IMR-90 (cell line): ENCODE measurements at regions not wholly inside any gene's neighbourhood (a gene's known extent, or its start where the extent isn't known, plus 50 kb on each side); places are given as distances from the start of the nearest gene placed in this dataset.

Experiments used
- ATAC-seq: fragments of 200-7000 bp; cut with Tn5 transposase; 2 replicates; pipeline ENCODE4 v1.9.1; 2020; ENCODE audit warnings: low read depth, mild to moderate bottlenecking, moderate library complexity
- BruUV-seq: library from RNA; stranded (reverse); fragments of 400-500 nt; replicated peaks from 2 replicates; lab custom pipeline; 2021; lab: Mats Ljungman, UMichigan
- CTCF ChIA-PET: fragments of 300-600 bp; formaldehyde crosslinking; extraction: SDS; loops from one replicate; lab custom pipeline; 2021; ENCODE audit warnings: antibody characterized with exemption; lab: Yijun Ruan, JAX
- POLR2A ChIA-PET: fragments of 300-600 bp; sonication (Branson Sonifier 250); formaldehyde crosslinking; loops from one replicate; lab custom pipeline; 2022; ENCODE audit warnings: antibody characterized with exemption; ENCODE audit not compliant: unreplicated experiment; lab: Charles Lee
- DNase-seq: peaks from one replicate; pipeline ENCODE4 v3.0.0; 2013
- H2AFZ ChIP-seq: replicated peaks from 2 replicates; pipeline ENCODE3; 2013; ENCODE audit warnings: low read length, mild to moderate bottlenecking; ENCODE audit not compliant: poor library complexity
- H2AK5ac ChIP-seq: 2 replicates; pipeline ENCODE4 v1.6.1; 2013; ENCODE audit warnings: low read depth, low read length, inconsistent platforms
- H2AK9ac ChIP-seq: replicated peaks from 2 replicates; pipeline ENCODE3; 2013; ENCODE audit warnings: mild to moderate bottlenecking, low read depth, low read length, moderate library complexity; ENCODE audit not compliant: poor library complexity
- H2BK120ac ChIP-seq: 2 replicates; pipeline ENCODE4 v1.6.1; 2013; ENCODE audit warnings: low read depth, low read length, inconsistent platforms
- H2BK15ac ChIP-seq: 3 replicates; pipeline ENCODE4 v1.6.1; 2013; ENCODE audit warnings: low read depth, low read length, inconsistent platforms
- H2BK20ac ChIP-seq: 2 replicates; pipeline ENCODE4 v1.6.1; 2013; ENCODE audit warnings: low read depth, mild to moderate bottlenecking, inconsistent platforms, low read length, moderate library complexity
- H2BK5ac ChIP-seq: 2 replicates; pipeline ENCODE4 v1.6.1; 2013; ENCODE audit warnings: mild to moderate bottlenecking, low read depth, low read length, inconsistent platforms; ENCODE audit not compliant: poor library complexity, severe bottlenecking
- H3K14ac ChIP-seq: replicated peaks from 2 replicates; pipeline ENCODE4 v1.6.1; 2013; ENCODE audit warnings: low read depth, low read length, inconsistent platforms
- H3K18ac ChIP-seq: 2 replicates; pipeline ENCODE4 v1.6.1; 2013; ENCODE audit warnings: low read depth, low read length, control low read depth
- H3K23ac ChIP-seq: 2 replicates; pipeline ENCODE4 v1.6.1; 2013; ENCODE audit warnings: low read depth, low read length, inconsistent platforms
- H3K27ac ChIP-seq: 2 replicates; pipeline ENCODE4 v1.5.1; 2013; ENCODE audit warnings: mild to moderate bottlenecking, control low read depth, low read length; ENCODE audit not compliant: insufficient read depth
- H3K27me3 ChIP-seq: 2 replicates; pipeline ENCODE4 v1.6.1; 2013; ENCODE audit warnings: low read length; ENCODE audit not compliant: control insufficient read depth, insufficient read depth
- H3K36me3 ChIP-seq: 2 replicates; pipeline ENCODE4 v1.6.1; 2013; ENCODE audit warnings: low read length, mixed read lengths; ENCODE audit not compliant: control insufficient read depth, insufficient read depth
- H3K4ac ChIP-seq: 2 replicates; pipeline ENCODE4 v1.6.1; 2013; ENCODE audit warnings: low read depth, low read length, inconsistent platforms
- H3K4me1 ChIP-seq: 2 replicates; pipeline ENCODE4 v1.6.1; 2013; ENCODE audit warnings: low read length, mixed read lengths; ENCODE audit not compliant: control insufficient read depth, insufficient read depth
- H3K4me2 ChIP-seq: 2 replicates; pipeline ENCODE4 v1.6.1; 2013; ENCODE audit warnings: low read depth, mild to moderate bottlenecking, control low read depth, low read length, moderate library complexity
- H3K4me3 ChIP-seq: 2 replicates; pipeline ENCODE4 v1.5.1; 2013; ENCODE audit warnings: low read depth, mild to moderate bottlenecking, control low read depth, low read length, moderate library complexity; ENCODE audit not compliant: insufficient read depth
- H3K56ac ChIP-seq: 2 replicates; pipeline ENCODE4 v1.6.1; 2013; ENCODE audit warnings: low read length, inconsistent platforms; ENCODE audit not compliant: insufficient read depth; ENCODE audit errors: extremely low read depth
- H3K79me1 ChIP-seq, 2 experiments: 2 replicates each; pipeline ENCODE4 v1.6.1; 2013; ENCODE audit warnings: low read length in 2 of 2, inconsistent platforms in 1 of 2, low read depth in 1 of 2
- H3K9ac ChIP-seq: 2 replicates; pipeline ENCODE4 v1.6.1; 2013; ENCODE audit warnings: low read depth, low read length, control low read depth
- H3K9me1 ChIP-seq: 2 replicates; pipeline ENCODE4 v1.6.1; 2013; ENCODE audit warnings: low read length, inconsistent platforms; ENCODE audit not compliant: insufficient read depth
- H3K9me3 ChIP-seq: 2 replicates; pipeline ENCODE4 v1.6.1; 2013; ENCODE audit warnings: low read length; ENCODE audit not compliant: control insufficient read depth, insufficient read depth
- H4K20me1 ChIP-seq: 2 replicates; pipeline ENCODE4 v1.6.1; 2013; ENCODE audit warnings: low read length, inconsistent platforms; ENCODE audit not compliant: insufficient read depth
- H4K5ac ChIP-seq: 2 replicates; pipeline ENCODE4 v1.6.1; 2013; ENCODE audit warnings: mild to moderate bottlenecking, low read depth, low read length, control low read depth
- H4K8ac ChIP-seq, 2 experiments: 2 replicates each; pipeline ENCODE4 v1.6.1; 2013; ENCODE audit warnings: low read depth in 2 of 2, low read length in 2 of 2, control low read depth in 1 of 2, inconsistent platforms in 1 of 2
- H4K91ac ChIP-seq: 2 replicates; pipeline ENCODE4 v1.6.1; 2013; ENCODE audit warnings: low read depth, low read length, inconsistent platforms; ENCODE audit not compliant: insufficient read depth
- MAZ ChIP-seq: IDR thresholded peaks from 2 replicates; pipeline ENCODE4 v1.6.1; 2012; ENCODE audit warnings: low read depth, mild to moderate bottlenecking, low read length, improper control_type of control experiment, moderate library complexity, borderline replicate concordance
- RAD21 ChIP-seq: IDR thresholded peaks from 2 replicates; pipeline ENCODE4 v1.6.1; 2012; ENCODE audit warnings: low read length, improper control_type of control experiment
- RFX5 ChIP-seq: IDR thresholded peaks from 2 replicates; pipeline ENCODE4 v1.8.0; 2012; ENCODE audit warnings: low read depth, mild to moderate bottlenecking, low read length, moderate library complexity
- WGBS, 2 experiments: methylation state at CpG; one replicate each; pipeline versions ENCODE4 v1.1.5 to v1.1.7; 2013; ENCODE audit warnings: missing lambda C conversion rate in 2 of 2; ENCODE audit not compliant: insufficient read length in 1 of 2; ENCODE audit errors: extremely low coverage in 2 of 2; 5-methylcytosine and 5-hydroxymethylcytosine counted together
- dilution Hi-C: fragments of 300-500 bp; cut with HindIII; formaldehyde crosslinking; loops from one replicate; pipeline ENCODE4 v1.14.3; 2018; ENCODE audit warnings: low sequenced_read_pairs; ENCODE audit not compliant: unreplicated experiment
- in situ Hi-C: fragments of 300-500 bp; cut with MboI; formaldehyde crosslinking; loops from 3 replicates; pipeline ENCODE4 v1.14.3; 2019; ENCODE audit warnings: low sequenced_read_pairs, inconsistent platforms, mixed read lengths
- intact Hi-C: fragments of 100-400 bp; cut with micrococcal nuclease; formaldehyde crosslinking; loops from 2 replicates; pipeline ENCODE4 v1.10.0; 2022
- TF ChIP-seq, protein P1 (sequence below): conservative IDR thresholded peaks from 2 replicates; pipeline ENCODE4 v1.5.1; 2012; ENCODE audit warnings: mild to moderate bottlenecking, low read depth, low read length, improper control_type of control experiment

DNA sequence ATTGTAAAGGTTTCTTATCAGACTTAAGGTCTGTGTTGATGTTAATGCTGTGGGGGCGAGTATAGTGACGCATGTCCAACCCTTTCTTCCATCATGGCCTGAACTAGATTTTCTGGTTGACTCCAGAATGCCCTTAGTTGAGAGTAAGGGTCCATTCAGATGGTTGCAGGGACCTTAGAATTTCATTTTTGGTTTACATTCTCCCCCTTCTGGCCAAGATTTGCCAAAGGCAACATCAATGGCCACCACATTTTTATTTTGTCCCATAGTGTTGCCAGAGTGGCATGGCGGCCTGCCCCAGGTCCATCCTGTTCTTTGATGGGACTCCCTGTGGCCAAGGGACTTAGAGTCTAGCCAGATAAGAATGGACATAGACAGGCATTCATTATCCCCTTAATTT lies 368.5 kb downstream of the GPM6A start:
- H4K20me1 ChIP-seq = no peaks in the 10 kb centered on the region
- no peak for TF ChIP-seq MAZ
- TF ChIP-seq RFX5 = no peak
- peak; percentile 33; the same call in 1 of the 2 replicates for TF ChIP-seq RAD21
- TF ChIP-seq, protein P1, sequence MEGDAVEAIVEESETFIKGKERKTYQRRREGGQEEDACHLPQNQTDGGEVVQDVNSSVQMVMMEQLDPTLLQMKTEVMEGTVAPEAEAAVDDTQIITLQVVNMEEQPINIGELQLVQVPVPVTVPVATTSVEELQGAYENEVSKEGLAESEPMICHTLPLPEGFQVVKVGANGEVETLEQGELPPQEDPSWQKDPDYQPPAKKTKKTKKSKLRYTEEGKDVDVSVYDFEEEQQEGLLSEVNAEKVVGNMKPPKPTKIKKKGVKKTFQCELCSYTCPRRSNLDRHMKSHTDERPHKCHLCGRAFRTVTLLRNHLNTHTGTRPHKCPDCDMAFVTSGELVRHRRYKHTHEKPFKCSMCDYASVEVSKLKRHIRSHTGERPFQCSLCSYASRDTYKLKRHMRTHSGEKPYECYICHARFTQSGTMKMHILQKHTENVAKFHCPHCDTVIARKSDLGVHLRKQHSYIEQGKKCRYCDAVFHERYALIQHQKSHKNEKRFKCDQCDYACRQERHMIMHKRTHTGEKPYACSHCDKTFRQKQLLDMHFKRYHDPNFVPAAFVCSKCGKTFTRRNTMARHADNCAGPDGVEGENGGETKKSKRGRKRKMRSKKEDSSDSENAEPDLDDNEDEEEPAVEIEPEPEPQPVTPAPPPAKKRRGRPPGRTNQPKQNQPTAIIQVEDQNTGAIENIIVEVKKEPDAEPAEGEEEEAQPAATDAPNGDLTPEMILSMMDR = peak; percentile 31
- BruUV-seq = no TSS peak
- H3K9me1 ChIP-seq = no peaks in the 10 kb centered on the region
- H3K27ac ChIP-seq = no peak overlapping the region
- peaks cover 3% of the 10 kb centered on the region; the same call in 1 of the 2 replicates for H3K9me3 ChIP-seq
- DNase-seq (no peak), ATAC-seq (no peak; the same call in 1 of the 2 replicates)
- in situ Hi-C loops = no loop called here
- H3K4me3 ChIP-seq = no peak overlapping the region
- no peaks in the 10 kb centered on the region for H3K27me3 ChIP-seq
- H4K8ac ChIP-seq = no peak overlapping the region
- H2BK15ac ChIP-seq = no peak overlapping the region; the same call in 2 of the 3 replicates
- POLR2A ChIA-PET = no interaction called here
- no peak overlapping the region for H2AK5ac ChIP-seq
- H3K4me2 ChIP-seq = no peak overlapping the region
- intact Hi-C loops = loop anchor here (1.0 to 10.0 kb wide), 2 partner anchors 519 to 679 kb away; no protein-coding TSS in a partner anchor
- H2BK20ac ChIP-seq = no peak overlapping the region
- no peak overlapping the region for H2AK9ac ChIP-seq
- H3K14ac ChIP-seq = no peak overlapping the region
- no peaks in the 10 kb centered on the region for H3K79me1 ChIP-seq
- no peak overlapping the region for H2AFZ ChIP-seq
- no peak overlapping the region for H3K23ac ChIP-seq
- H3K36me3 ChIP-seq = no peaks in the 10 kb centered on the region
- H3K4me1 ChIP-seq = no peaks in the 10 kb centered on the region
- no peak overlapping the region for H3K9ac ChIP-seq
- no peak overlapping the region for H3K18ac ChIP-seq
- CTCF ChIA-PET = no interaction called here
- H2BK120ac ChIP-seq = no peak overlapping the region
- dilution Hi-C loops = no loop called here
- no peak overlapping the region for H4K91ac ChIP-seq
- H4K5ac ChIP-seq = no peak overlapping the region
- no peak overlapping the region for H3K4ac ChIP-seq
- H3K56ac ChIP-seq = no peak overlapping the region
- WGBS, 2 experiments = no CpG with 5 or more reads among the region's 3 CpGs
- H2BK5ac ChIP-seq = no peak overlapping the region
